Fibroblast of skin of left quadriceps (primary cell): ENCODE measurements at regions not wholly inside any gene's neighbourhood (a gene's known extent, or its start where the extent isn't known, plus 50 kb on each side); places are given as distances from the start of the nearest gene placed in this dataset.
A peak's percentile ranks its signal among the peaks of the same experiment; 100 is the strongest.

Source experiments
- DNase-seq, 2 experiments: peaks; one replicate each; pipeline ENCODE4 v3.0.0-alpha.2; 2013; ENCODE audit warnings: low read depth in 2 of 2

DNA sequence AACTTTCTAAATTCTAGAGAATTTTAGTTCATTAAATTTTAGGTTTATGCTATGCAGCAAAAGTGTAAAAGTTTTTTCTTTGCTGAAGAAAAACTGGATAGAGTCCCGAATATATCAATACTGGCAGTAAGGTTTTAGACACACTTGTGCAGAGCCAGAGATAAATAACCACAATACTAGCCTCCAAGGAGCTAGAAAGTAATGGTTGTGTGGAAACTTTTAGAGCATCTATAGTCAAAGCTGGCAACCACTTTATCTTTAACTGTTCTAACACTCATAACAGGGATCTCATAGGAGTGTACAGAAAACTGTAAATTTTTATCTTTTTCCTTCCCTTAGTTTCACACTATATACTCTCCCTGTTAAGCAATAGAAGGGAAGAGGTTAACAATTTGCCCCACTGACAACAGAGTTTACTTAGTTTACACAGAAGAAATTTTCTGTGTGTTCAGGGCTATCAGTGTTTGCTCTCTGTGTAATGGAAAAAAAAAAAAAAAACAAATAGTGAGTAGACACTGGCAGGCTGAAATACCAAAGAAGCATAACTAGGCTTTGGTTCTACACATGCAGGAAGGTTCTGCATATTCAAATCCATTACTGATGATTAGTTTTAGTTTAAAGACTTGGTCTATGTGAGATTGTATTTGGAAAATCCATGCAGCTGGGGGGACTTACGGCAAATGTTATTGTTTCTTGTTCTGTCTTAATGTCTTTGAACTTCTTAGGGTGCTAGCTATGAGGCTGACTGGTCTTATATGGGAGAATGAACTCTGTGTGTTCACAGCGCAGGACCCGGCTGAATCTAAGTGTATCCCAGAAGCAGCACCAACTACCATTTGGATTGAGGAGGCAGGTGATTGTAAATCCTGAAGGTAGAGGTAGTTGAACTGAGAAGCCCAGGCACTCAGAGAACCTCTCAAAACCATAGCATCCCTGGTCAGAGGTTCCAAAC is 187.6 kb downstream of the PCSK1 start:
- DNase-seq = no peak

GRCh38 chr5:96244696-96245095 is 188.4 kb downstream of the PCSK1 start:
- DNase-seq = no peak

DNA sequence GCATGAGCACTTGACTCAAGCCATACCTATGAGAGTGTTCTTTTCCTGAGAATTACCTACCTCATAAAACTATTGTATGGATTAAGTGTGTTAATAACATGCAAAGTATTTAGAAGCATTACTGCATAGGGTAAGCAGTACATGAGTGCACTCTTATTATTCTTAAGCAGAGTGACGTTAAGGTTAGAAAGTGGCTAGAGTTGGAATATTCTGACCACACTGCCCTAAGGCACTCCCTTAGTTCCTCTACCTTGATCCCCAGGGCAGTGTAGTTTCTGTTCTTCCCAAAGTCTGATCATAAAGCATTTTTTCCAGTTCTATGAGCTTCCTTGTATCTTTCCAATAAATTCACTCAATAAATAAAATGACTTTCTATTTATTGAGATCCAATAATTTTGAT is 189.2 kb downstream of the PCSK1 start:
- DNase-seq = no peak

GRCh38 chr5:96243203-96243602 is 189.8 kb downstream of the PCSK1 start:
- DNase-seq = no peak

DNA sequence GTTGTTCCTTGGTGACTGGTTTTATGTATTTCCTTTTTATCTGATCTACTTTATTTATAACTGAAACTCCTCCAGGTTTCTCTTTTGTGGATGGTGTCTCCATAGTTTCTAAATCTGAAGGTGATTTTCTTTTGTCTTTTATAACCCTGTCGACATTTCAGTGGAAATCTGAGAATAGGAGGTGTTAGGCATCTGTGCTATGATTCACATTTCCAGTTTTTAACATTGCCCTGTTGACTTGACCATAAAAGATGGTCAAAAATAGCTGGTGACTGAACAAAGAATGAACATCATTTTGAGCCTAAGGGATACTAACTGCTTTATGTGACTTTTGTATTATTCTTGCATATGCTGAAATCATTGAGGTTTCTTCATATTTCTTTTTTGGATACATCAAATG is 190.5 kb downstream of the PCSK1 start:
- no peak for DNase-seq

- DNase-seq = no peak
Observed at GRCh38 chr5:96236831-96237230, 196.2 kb downstream of the PCSK1 start.

GRCh38 chr5:96236051-96236450 is 197.0 kb downstream of the PCSK1 start:
- DNase-seq = no peak

GRCh38 chr5:96235008-96235910 is 197.8 kb downstream of the PCSK1 start:
- DNase-seq = no peak

DNA sequence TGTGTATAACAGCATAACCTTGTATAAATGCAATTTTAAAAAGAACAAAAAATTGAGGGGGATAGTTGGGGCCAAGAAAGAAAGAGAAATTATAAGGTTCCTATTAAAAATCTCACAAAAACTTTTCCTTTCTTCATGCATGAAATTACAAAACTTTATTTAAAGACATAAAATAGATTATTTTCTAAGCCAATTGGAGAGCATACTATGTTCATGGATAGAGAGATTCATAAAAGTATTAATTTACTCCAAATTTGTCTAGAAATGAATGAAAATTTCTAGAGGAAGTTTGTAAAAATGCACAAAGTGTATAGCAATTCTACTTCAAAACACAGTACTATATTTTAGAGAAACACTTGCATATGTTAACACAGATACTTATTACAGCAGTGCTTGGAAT is 200.4 kb downstream of the PCSK1 start:
- DNase-seq = no peak

GRCh38 chr5:96229188-96229587 is 203.9 kb downstream of the PCSK1 start:
- no peak for DNase-seq

- no peak for DNase-seq
Observed at GRCh38 chr5:96228408-96228807, 204.6 kb downstream of the PCSK1 start.

- DNase-seq = no peak
Observed at GRCh38 chr5:96227957-96228356, 205.1 kb downstream of the PCSK1 start.

DNA sequence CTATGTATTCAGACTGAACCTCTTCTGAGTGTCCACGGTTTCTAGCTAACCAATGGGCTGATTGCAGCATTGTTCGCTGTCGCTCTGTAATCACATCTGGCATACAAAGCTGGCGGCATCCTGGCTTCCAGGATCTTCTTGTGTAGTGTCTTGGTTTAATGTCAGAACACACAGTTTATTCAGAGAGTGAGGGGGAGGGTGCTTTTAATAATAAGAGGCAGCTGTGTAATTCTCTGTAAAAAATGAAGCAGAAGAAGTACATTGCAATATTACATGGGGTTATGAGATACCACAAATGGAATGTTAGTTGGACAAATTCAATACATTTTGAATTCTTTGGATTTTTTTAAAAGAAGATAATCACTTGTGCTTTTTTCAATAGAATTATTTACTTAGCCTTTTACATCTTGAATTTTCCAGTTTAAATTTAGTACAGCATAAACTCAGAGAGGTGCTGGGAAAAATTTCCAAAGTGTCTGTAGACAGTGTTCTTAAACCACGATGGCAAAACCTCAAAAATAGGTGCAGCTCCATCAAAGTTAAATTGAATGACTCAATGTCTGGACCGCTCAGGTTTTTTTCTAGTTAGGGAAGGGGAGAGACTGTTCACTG is 206.0 kb downstream of the PCSK1 start:
- DNase-seq = peak; percentile 98

- no peak for DNase-seq
Observed at GRCh38 chr5:96222129-96222528, 210.9 kb downstream of the PCSK1 start.

- peak in 1 of 2 experiments; percentile 44 for DNase-seq
Observed at GRCh38 chr5:96220610-96221390, 212.2 kb downstream of the PCSK1 start.

DNA sequence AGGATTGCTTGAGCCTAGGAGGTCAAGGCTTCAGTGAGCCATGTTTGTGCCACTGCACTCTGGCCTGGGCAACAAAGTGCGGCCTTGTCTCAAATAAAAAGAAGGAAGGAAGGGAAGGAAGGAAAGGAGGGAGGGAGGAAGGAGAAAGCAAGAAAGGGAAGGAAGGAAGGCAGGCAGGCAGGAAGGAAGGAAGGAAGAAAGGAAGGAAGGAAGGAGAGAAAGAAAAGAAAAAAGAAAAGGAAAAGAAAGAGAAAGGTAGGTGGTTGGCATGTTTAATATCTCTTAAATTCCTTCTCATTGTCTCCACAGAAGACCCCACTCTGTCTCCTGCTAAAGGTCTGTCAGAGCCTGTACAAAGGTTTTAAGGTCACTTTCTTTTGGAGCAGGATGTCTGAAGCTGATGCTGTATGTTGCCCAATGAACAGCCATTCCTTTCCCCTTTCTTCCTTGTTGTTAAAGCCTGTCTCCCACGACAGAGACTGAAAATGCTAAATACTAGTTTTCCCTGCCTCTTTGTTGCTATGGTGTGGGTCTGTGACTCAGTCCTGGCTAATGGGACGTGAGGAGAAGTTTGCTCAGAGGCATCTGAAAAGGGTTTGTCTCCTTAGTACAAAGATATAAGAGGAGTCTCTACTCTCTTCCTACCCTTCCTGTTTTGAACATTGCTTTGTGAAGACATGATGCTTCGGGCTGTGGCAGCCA is 213.3 kb downstream of the PCSK1 start:
- DNase-seq = no peak

DNA sequence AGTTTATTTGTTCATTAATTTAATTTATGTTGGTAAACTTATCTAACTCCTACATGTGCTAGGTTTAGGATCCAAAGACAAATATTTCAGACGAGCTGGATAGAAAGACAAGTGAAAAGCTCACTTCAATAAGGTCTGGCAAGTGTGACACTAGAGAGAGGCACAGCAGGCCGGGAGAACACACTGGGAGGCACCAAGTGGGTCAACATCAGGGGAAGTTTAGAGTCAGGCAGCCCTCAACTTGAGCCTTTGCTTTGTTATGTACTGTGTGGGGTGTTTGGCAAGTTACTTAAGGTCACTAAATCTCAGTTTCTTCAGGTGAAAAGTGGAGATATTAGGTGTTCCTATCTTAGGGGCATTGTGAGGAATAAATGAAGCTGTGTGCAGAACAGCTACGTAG is 214.4 kb downstream of the PCSK1 start:
- no peak for DNase-seq

DNA sequence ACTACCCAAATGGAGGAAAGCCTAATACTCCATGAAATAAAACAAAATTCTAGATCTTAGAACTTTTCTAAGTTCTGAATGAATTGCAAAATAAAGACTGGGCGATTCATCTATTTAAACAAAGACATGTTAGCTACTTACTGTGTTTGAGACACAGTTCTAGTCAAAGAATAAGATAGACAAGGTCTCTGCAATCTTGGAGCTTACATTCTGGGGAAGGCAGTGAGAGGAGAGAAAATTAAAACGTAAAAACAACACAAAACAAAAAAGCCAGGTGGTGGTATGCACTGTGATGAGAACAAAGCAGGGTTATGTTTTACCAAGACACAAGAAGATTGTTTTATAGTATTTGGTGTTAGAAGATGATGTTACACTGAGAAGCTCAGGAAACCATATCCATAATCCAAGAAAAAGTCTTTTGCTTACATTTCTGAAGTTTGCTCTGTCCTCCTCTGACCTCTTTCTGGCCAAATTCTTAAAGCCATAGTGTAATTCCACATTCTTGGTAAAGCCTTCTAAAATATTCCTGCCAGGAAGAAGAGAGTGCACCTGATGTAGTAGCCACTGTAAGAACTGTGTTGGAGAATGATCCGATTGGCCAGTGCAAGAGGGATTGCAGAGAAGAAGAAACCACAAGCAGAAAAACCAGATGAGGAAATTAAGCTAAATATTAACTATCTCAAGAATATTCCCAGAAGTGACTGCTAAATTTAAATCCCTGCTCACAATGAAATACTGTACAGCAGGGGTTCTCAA is 218.4 kb downstream of the PCSK1 start:
- DNase-seq = no peak

DNA sequence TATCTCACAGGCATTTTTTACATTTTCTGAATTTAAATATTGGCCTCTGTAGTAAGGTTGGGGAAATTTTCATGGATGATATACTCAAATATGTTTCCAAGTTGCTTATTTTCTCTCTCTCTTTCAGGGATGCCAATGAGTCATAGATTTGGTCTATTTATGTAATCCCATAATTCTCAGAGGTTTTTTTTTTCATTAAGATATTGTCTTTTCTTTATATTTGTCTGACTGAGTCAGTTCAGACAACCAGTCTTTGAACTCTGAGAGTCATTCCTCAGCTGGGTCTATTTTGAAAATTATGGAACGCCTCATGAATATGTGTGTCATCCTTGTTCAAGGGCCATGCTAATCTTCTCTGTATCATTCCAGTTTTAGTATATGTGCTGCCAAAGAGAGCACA is 223.2 kb downstream of the PCSK1 start:
- peak in 1 of 2 experiments; percentile 50 for DNase-seq

DNA sequence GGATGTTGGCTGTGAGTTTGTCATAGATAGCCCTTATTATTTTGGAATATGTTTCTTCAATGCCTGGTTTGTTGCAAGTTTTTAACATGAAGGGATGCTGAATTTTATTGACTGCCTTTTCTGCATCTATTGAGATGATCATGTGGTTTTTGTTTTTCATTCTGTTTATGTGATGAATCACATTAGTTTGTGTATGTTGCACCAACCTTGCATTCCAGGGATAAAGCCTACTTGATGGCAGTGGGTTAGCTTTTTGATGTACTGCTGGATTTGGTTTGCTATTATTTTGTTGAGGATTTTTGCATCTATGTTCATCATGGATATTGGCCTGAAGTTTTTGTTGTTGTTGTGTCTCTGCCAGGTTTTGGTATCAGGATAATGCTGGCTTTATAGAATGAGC is 225.6 kb downstream of the PCSK1 start:
- no peak for DNase-seq
